Stomach (tissue), 4 donors: ENCODE measurements at regions not wholly inside any gene's neighbourhood (a gene's known extent, or its start where the extent isn't known, plus 50 kb on each side); places are given as distances from the start of the nearest gene placed in this dataset.

Experiments used
- POLR2A ChIP-seq, 4 donors: fragments of 450-650 bp; IDR thresholded peaks; one replicate each; pipeline ENCODE4 v1.6.1; 2016; ENCODE audit warnings: antibody characterized with exemption in 4 of 4, control low read depth in 2 of 4, mild to moderate bottlenecking in 1 of 4, moderate library complexity in 1 of 4
- POLR2AphosphoS5 ChIP-seq, 3 donors: sonication (generic); formaldehyde crosslinking; IDR thresholded peaks; one replicate each; pipeline ENCODE4 v1.6.1; 2016; ENCODE audit warnings: antibody characterized with exemption in 3 of 3
- TF ChIP-seq, protein P1 (sequence below), 7 experiments: fragments of 450-650 bp in 4 of 7; fragments of 200-600 bp in 3 of 7; sonication (generic) in 3 of 7; IDR thresholded peaks; one replicate each; pipeline ENCODE4 v1.5.1; 2016 to 2019; ENCODE audit warnings: antibody characterized with exemption in 7 of 7, control low read depth in 2 of 7, mild to moderate bottlenecking in 1 of 7

GRCh38 chr3:24765399-24765798, 270.7 kb upstream of the THRB start:
- TF ChIP-seq, protein P1, sequence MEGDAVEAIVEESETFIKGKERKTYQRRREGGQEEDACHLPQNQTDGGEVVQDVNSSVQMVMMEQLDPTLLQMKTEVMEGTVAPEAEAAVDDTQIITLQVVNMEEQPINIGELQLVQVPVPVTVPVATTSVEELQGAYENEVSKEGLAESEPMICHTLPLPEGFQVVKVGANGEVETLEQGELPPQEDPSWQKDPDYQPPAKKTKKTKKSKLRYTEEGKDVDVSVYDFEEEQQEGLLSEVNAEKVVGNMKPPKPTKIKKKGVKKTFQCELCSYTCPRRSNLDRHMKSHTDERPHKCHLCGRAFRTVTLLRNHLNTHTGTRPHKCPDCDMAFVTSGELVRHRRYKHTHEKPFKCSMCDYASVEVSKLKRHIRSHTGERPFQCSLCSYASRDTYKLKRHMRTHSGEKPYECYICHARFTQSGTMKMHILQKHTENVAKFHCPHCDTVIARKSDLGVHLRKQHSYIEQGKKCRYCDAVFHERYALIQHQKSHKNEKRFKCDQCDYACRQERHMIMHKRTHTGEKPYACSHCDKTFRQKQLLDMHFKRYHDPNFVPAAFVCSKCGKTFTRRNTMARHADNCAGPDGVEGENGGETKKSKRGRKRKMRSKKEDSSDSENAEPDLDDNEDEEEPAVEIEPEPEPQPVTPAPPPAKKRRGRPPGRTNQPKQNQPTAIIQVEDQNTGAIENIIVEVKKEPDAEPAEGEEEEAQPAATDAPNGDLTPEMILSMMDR (IDR thresholded peaks at IDR 0.05): no peak
- TF ChIP-seq POLR2A (IDR thresholded peaks at IDR 0.05) (no peak), POLR2AphosphoS5 (IDR thresholded peaks at IDR 0.05) (no peak)
